LNCaP clone FGC (cell line): ENCODE measurements at regions not wholly inside any gene's neighbourhood (a gene's known extent, or its start where the extent isn't known, plus 50 kb on each side); places are given as distances from the start of the nearest gene placed in this dataset.
"Not testable (repeated sequence)": the region's sequence is repeated elsewhere in the genome, so short reads cannot be mapped to it uniquely, and the experiment has no call there.

Experiments used
- DNase-seq: peaks from one replicate; pipeline ENCODE4 v3.0.0-alpha.2; 2011; ENCODE audit warnings: low read depth
- H3K4me3 ChIP-seq: 2 replicates; pipeline ENCODE4 v1.5.1; 2011; ENCODE audit warnings: mild to moderate bottlenecking, low read depth, low read length, control low read depth
- CTCF ChIP-seq: IDR thresholded peaks from 2 replicates; pipeline ENCODE4 v1.5.1; 2012; ENCODE audit warnings: mild to moderate bottlenecking; ENCODE audit not compliant: control insufficient read depth, insufficient read depth; ENCODE audit errors: extremely low read depth

DNA sequence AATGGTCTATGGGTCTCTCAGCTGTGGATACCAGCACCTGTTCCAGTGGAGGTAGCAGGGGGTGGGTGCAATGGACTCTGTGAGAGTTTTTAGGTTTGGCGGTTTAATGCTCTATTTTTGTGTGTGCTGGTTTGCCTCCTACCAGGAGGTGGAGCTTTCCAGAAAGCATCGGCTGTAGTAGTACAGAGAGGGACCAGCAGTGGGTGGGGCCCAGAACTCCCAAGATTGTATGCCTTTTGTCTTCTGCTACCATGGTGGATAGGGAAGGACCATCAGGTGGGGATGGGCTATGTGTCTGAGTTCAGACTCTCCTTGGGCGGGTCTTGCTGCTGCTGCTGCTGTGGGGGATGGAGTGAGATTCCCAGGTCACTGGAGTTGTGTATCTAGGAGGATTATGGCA lies 557.2 kb upstream of the GRID2 start:
- no peak for TF ChIP-seq CTCF
- H3K4me3 ChIP-seq, result no peak overlapping the region
- no peak for DNase-seq

DNA sequence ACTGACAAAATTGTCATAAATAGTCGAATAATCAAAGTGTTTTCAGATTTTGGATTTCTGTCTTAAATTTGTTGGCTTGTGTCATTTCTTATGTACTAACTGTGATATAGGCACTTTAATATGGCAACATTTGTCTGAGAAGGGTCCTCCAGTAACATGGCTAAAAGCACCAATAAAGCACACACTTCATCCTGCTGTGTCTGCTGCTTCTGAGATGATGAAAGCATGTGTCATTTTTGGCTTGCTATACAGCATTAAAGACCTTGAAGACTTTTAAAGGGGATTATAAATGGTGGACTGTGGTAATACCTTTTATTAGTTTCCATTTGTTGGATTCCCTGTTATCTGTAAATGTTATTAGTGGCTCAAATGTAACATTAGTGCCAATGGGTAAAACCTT lies 551.8 kb upstream of the GRID2 start:
- H3K4me3 ChIP-seq, result no peak overlapping the region
- DNase-seq, result no peak
- no peak for TF ChIP-seq CTCF

DNA sequence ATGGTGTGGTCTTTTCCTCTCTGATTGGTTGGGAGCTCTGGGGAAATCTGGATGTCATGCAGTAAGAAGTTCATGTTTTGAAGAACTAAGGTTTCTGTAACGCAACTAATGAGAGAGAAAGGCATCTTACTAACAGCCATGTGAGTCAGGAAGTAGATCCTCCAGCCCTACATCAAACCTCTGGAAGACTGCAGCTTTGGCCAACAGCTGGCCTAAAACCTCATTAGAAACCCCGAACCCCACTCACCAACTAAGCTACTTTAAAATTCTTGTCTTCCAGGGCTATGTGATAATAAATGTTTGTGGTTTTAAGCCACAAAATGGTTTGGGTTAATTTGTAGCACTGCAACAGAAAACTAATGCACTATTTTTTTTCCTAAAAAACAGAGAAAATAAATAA lies 549.0 kb upstream of the GRID2 start:
- no peak for DNase-seq
- no peak for TF ChIP-seq CTCF
- H3K4me3 ChIP-seq, result no peak overlapping the region

- DNase-seq, result no peak
- no peak overlapping the region for H3K4me3 ChIP-seq
- no peak for TF ChIP-seq CTCF
These were observed 545.3 kb upstream of the GRID2 start for GRCh38 chr4:91758487-91758886.

GRCh38 chr4:91764085-91764484 lies 539.7 kb upstream of the GRID2 start:
- no peak for DNase-seq
- no peak for TF ChIP-seq CTCF

DNA sequence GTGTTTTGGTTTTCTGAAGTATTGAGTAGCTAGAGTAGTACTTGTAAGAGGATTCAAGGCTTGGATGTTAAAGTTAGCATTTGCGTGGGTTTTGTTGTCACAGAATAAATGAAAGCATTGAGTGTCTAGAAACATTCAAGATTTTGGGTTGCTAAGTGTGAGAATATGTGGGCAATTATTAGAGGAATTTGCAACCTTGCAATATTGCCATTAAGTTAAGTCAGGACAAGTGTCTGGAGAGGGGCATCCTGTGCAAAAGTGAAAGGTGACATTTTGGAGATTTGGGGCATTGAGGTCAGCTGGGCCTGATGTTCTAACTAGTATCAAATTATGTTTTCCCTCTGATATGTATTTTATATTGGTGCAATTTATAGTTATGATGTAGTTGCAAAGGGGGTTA lies 533.9 kb upstream of the GRID2 start:
- DNase-seq, result no peak
- no peak for TF ChIP-seq CTCF
- H3K4me3 ChIP-seq, result no peak overlapping the region

More at GRCh38 chr4:91764085-91764484, 539.7 kb upstream of the GRID2 start:
- no peak overlapping the region for H3K4me3 ChIP-seq

DNA sequence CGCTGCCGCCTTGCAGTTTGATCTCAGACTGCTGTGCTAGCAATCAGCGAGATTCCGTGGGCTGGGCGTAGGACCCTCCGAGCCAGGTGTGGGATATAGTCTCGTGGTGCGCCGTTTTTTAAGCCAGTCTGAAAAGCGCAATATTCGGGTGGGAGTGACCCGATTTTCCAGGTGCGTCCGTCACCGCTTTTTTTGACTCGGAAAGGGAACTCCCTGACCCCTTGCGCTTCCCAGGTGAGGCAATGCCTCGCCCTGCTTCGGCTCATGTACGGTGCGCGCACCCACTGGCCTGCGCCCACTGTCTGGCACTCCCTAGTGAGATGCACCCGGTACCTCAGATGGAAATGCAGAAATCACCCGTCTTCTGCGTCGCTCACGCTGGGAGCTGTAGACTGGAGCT lies 512.1 kb upstream of the GRID2 start:
- peak overlapping the region; percentile 42 for H3K4me3 ChIP-seq
- not testable (repeated sequence) for DNase-seq

- TF ChIP-seq CTCF, result no peak
- DNase-seq, result no peak
- H3K4me3 ChIP-seq, result no peak overlapping the region
These were observed 507.8 kb upstream of the GRID2 start for GRCh38 chr4:91795947-91796346.
